ENCODE measurements at regions not wholly inside any gene's neighbourhood (a gene's known extent, or its start where the extent isn't known, plus 50 kb on each side); places are given as distances from the start of the nearest gene placed in this dataset.

DNA sequence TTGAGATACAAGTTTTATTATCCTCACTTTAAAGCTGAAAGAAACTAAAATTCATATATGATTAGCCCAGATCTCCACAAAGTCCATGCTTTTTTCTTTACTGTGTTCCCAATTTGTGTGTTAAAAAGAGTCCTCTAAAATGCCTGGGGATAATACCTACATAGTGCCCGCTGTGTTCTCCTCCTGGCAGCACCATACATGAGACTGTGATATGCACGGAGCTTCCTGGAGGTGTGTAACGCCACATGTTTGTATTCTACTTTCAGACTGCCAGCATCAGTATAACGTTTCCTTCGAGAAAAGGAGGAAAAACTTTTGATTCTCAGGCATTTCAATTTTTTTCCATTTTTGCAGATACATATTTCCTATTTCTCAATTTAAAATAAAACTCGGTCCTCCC lies 273.3 kb upstream of the TGFBR2 start:
- no peak for TF ChIP-seq POLR2AphosphoS5 (IDR thresholded peaks at IDR 0.05; ENCODE audit: borderline replicate concordance, low read depth, low read length)
- no peak for TF ChIP-seq EZH2 (IDR thresholded peaks at IDR 0.05)
- TF ChIP-seq FOXP2 (optimal IDR thresholded peaks at IDR 0.05; ENCODE audit: control extremely low read depth, extremely low read length, insufficient read depth) = no peak
